HCT116 (cell line): ENCODE measurements at regions not wholly inside any gene's neighbourhood (a gene's known extent, or its start where the extent isn't known, plus 50 kb on each side); places are given as distances from the start of the nearest gene placed in this dataset.

Experiments
- CTCF ChIP-seq, 3 experiments: fragments of 200-600 bp in 1 of 3; sonication (generic) in 1 of 3; IDR thresholded peaks in 2 of 3; conservative IDR thresholded peaks in 1 of 3; 2 replicates each; pipeline ENCODE4 v1.5.1; 2012 to 2017; ENCODE audit warnings: low read depth in 2 of 3, low read length in 2 of 3, antibody characterized with exemption in 1 of 3, borderline replicate concordance in 1 of 3, control low read depth in 1 of 3, mild to moderate bottlenecking in 1 of 3, mixed read lengths in 1 of 3, mixed run types in 1 of 3, moderate library complexity in 1 of 3; ENCODE audit not compliant: insufficient read depth in 1 of 3
- EGR1 ChIP-seq: IDR thresholded peaks from 2 replicates; pipeline ENCODE4 v1.6.1; 2012; ENCODE audit warnings: low read depth
- POLR2A ChIP-seq: IDR thresholded peaks from 2 replicates; pipeline ENCODE4 v1.7.0; 2011; ENCODE audit warnings: borderline replicate concordance; ENCODE audit not compliant: insufficient read depth, insufficient read length; ENCODE audit errors: extremely low read depth

GRCh38 chr20:19868441-19868840 is 110.4 kb downstream of the RIN2 start:
- TF ChIP-seq CTCF (IDR thresholded peaks at IDR 0.05 in 2 of 3, conservative IDR thresholded peaks at IDR 0.05 in 1 of 3; ENCODE audit: borderline replicate concordance in 1 of 3, insufficient read depth in 1 of 3, low read depth in 2 of 3, low read length in 2 of 3), result no peak
- TF ChIP-seq POLR2A, result no peak
- TF ChIP-seq EGR1, result no peak
